Adrenal gland (tissue), 9 donors: ENCODE measurements at regions not wholly inside any gene's neighbourhood (a gene's known extent, or its start where the extent isn't known, plus 50 kb on each side); places are given as distances from the start of the nearest gene placed in this dataset.

Experiments
- DNase-seq, 7 donors: peaks; one replicate each; pipeline ENCODE4 v3.0.0-alpha.2; 2019 to 2020
- H3K27ac ChIP-seq, 5 donors: fragments of 200-600 bp; sonication (generic) in 4 of 5; 1 replicate in 3 of 5; 2 replicates in 2 of 5; pipeline versions ENCODE4 v1.5.1 to v1.8.0; 2016 to 2020; ENCODE audit warnings: mild to moderate bottlenecking in 1 of 5
- H3K27me3 ChIP-seq: fragments of 200-600 bp; 2 replicates; pipeline ENCODE4 v1.8.0; 2021
- H3K36me3 ChIP-seq, 2 donors: fragments of 200-600 bp; replicated peaks in 1 of 2; 1 replicate in 1 of 2; 2 replicates in 1 of 2; pipeline versions ENCODE4 v1.5.1 to v1.8.0; 2018 to 2022
- H3K4me1 ChIP-seq, 2 donors: fragments of 200-600 bp; replicated peaks in 1 of 2; 1 replicate in 1 of 2; 2 replicates in 1 of 2; pipeline versions ENCODE4 v1.5.1 to v1.8.0; 2018 to 2021
- H3K4me3 ChIP-seq, 4 donors: fragments of 200-600 bp; sonication (generic) in 3 of 4; one replicate each; pipeline ENCODE4 v1.5.1; 2016 to 2018
- H3K9me3 ChIP-seq, 3 donors: fragments of 200-600 bp; sonication (generic) in 1 of 3; replicated peaks in 1 of 3; 1 replicate in 2 of 3; 2 replicates in 1 of 3; pipeline versions ENCODE4 v1.5.1 to v1.8.0; 2016 to 2021
- POLR2A ChIP-seq, 2 donors: fragments of 450-650 bp; IDR thresholded peaks; one replicate each; pipeline ENCODE4 v1.6.1; 2017; ENCODE audit warnings: antibody characterized with exemption in 2 of 2, mild to moderate bottlenecking in 2 of 2, moderate library complexity in 1 of 2
- WGBS, 4 donors: extraction: QIAGEN DNeasy Blood & Tissue Kit in 2 of 4; methylation state at CpG; one replicate each; pipeline versions ENCODE4 v1.1.5 to v1.1.7; 2013 to 2017; 5-methylcytosine and 5-hydroxymethylcytosine counted together
- intact Hi-C, 2 donors: fragments of 100-400 bp; cut with DNase I; formaldehyde crosslinking; loops; one replicate each; pipeline versions ENCODE4 v1.14.1 to v1.15.0; 2022 to 2023
- TF ChIP-seq, protein P1 (sequence below), 6 experiments: fragments of 450-650 bp in 4 of 6; fragments of 200-600 bp in 2 of 6; sonication (generic) in 1 of 6; IDR thresholded peaks; 1 replicate in 5 of 6; 2 replicates in 1 of 6; pipeline versions ENCODE4 v1.5.1 to v1.8.0; 2016 to 2021; ENCODE audit warnings: antibody characterized with exemption in 6 of 6, mild to moderate bottlenecking in 2 of 6, moderate library complexity in 1 of 6
- donor health status: healthy with polysubstance abuse.
- donor health status: Bipolar disorder and iron deficiency.
- donor health status: DM: yes; HTN: yes; CAD: no.
- donor health status: DM: no; HTN: no; CAD: no.
- donor health status: DM: no; HTN: no; CAD: no.

DNA sequence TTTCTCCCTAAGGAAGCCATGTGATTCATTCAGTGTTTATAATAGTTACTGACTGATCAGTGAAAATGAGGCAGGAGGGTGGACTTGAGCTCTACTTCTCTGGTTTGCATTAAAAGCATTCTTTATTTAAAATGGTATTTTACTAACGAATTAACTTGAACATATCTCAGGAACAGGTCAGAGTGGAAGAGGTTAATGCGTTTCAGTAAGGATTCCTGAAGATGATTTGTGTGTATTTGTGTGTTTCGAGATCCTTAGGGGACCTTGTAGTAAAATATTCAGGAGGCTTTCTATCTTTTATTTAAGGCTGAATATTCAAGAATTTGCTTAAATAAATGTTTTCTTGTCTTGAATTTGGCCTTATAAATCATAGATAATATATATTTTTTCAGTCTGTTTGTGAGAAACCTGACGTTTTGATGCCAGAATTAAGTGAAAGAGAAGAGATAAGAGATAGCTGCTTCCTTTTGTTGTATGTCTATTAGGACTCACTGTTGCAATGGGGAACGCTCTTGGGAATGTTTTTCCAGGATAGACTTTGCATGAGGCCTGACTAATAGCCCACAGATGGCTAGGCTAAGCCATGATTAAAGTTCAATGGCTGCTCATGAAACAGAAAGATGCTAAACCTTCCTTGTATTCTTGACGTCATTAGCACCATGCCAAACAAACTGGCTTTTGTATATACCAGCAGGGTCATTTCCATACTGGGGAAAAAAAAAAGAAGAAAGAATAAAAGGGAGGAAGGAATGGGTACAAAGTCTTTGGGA, 93.8 kb upstream of the MTPN start:
- H3K36me3 ChIP-seq: no peaks in the 10 kb centered on the region
- WGBS, 4 donors: 52 to 59% (median 59%) methylated on average over 6 of the region's 6 CpGs
- no peak for DNase-seq
- intact Hi-C loops: no loop called here
- H3K27me3 ChIP-seq: no peaks in the 10 kb centered on the region
- no peaks in the 10 kb centered on the region for H3K9me3 ChIP-seq
- no peak overlapping the region for H3K4me3 ChIP-seq
- TF ChIP-seq, protein P1, sequence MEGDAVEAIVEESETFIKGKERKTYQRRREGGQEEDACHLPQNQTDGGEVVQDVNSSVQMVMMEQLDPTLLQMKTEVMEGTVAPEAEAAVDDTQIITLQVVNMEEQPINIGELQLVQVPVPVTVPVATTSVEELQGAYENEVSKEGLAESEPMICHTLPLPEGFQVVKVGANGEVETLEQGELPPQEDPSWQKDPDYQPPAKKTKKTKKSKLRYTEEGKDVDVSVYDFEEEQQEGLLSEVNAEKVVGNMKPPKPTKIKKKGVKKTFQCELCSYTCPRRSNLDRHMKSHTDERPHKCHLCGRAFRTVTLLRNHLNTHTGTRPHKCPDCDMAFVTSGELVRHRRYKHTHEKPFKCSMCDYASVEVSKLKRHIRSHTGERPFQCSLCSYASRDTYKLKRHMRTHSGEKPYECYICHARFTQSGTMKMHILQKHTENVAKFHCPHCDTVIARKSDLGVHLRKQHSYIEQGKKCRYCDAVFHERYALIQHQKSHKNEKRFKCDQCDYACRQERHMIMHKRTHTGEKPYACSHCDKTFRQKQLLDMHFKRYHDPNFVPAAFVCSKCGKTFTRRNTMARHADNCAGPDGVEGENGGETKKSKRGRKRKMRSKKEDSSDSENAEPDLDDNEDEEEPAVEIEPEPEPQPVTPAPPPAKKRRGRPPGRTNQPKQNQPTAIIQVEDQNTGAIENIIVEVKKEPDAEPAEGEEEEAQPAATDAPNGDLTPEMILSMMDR (IDR thresholded peaks at IDR 0.05): no peak
- no peak overlapping the region for H3K27ac ChIP-seq
- no peaks in the 10 kb centered on the region for H3K4me1 ChIP-seq

DNA sequence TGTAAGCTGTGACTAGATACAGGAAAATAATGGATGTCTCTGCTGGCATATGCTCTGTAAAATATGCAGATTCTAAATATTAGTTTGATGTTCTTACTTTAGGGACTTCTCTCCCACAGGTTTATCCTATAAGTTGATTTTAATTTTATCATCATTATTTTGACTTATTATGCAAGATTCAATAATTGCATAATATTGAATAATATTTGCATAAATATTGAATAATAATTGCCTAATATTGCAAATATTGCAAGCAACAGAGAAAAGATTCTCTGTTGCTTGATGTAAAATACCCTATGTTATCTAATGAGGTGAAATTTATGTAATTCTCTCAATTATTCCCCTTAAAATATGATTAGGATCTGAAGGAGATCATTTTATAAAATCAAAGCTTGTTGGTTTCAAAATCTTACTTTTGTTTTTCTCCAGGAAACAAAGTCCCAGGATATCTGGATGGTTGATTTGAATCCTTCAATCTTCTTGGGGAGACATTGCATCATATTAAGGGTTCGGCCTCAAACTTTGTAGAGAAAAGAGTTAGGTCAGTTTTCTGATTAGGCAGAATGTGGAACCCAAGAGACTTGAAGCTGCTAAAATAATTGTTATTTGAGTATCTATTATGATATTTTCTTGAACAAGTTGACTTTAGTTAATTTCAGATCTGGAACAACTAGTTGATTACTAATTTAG, 92.8 kb upstream of the MTPN start:
- no peak overlapping the region for H3K27ac ChIP-seq
- no peaks in the 10 kb centered on the region for H3K9me3 ChIP-seq
- H3K4me1 ChIP-seq: no peaks in the 10 kb centered on the region
- H3K4me3 ChIP-seq: no peak overlapping the region
- DNase-seq: no peak
- TF ChIP-seq, protein P1 (IDR thresholded peaks at IDR 0.05): no peak
- intact Hi-C loops: no loop called here
- no peaks in the 10 kb centered on the region for H3K27me3 ChIP-seq
- WGBS, 4 donors: 57 to 100% (median 94%) methylated on average over 1 of the region's 1 CpG
- no peaks in the 10 kb centered on the region for H3K36me3 ChIP-seq

DNA sequence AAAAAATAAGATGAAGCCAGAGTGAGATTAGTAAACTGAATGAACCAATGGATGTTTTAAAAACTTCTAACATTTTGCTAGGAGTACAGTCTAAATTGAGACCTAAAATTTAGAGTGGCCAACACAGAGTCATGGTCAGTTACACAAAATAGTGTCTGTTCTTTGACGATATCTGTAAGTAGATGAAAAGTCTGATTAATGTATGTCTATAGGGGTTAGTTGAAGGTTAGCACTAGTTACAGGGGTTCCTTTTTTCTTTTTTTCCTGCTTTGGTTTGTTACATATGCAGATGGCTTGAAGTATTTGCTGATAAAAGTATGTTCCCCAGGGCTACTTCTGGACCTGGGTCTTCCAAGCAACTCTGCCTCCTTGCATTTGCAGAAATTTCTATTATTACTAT, 90.1 kb upstream of the MTPN start:
- H3K36me3 ChIP-seq: no peaks in the 10 kb centered on the region
- 67 to 77% (median 71%) methylated on average over 1 of the region's 1 CpG for WGBS, 4 donors
- H3K9me3 ChIP-seq: no peaks in the 10 kb centered on the region
- TF ChIP-seq, protein P1 (IDR thresholded peaks at IDR 0.05): no peak
- no peak for TF ChIP-seq POLR2A (IDR thresholded peaks at IDR 0.05)
- no peak overlapping the region for H3K27ac ChIP-seq
- intact Hi-C loops: no loop called here
- no peaks in the 10 kb centered on the region for H3K27me3 ChIP-seq
- no peak for DNase-seq
- no peak overlapping the region for H3K4me3 ChIP-seq
- H3K4me1 ChIP-seq: no peaks in the 10 kb centered on the region

DNA sequence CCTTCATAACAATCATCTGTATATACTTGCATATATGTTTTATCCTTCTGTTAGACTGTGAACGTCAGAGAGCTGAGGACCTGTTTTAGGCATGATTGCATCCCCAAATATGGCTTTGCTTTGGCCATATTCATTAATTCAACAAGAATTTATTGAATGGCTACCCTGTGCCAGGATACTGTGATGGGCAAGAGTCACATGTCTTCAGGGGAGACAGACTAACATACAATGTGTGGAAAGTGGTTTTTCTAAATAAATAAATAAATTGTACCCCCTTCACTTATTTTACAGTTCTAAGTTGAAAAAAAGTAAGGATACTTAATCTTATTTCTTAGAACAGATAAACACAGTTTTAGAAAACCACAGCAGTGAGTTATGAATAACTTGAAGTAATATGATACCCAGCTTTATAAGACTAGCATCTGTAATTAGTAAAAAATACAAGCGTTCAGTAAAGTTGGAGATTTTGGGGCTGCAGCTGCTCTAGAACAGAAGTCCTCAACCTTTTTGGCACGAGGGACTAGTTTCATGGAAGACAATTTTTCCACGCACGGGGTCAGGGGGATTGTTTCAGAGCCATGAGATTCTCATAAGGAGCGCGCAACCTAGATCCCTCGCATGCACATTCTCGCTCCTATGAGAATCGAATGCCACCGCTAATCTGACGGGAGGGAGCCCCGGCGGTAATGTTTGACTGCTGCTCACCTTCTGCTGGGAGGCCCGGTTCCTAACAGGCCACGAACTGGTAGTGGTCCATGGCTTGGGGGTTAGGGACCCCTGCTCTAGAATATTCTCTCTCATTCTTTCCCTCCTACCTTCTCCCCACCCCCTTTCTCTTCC, 89.4 kb upstream of the MTPN start:
- Histone ChIP-seq H3K36me3 (no peaks in the 10 kb centered on the region), H3K9me3 (no peaks in the 10 kb centered on the region), H3K27ac (no peak overlapping the region), H3K4me1 (no peaks in the 10 kb centered on the region), H3K4me3 (no peak overlapping the region), H3K27me3 (no peaks in the 10 kb centered on the region)
- DNase-seq: no peak
- WGBS, 4 donors: 92 to 97% (median 96%) methylated on average over 16 of the region's 16 CpGs
- intact Hi-C loops: no loop called here
- TF ChIP-seq, protein P1 (IDR thresholded peaks at IDR 0.05): no peak
- no peak for TF ChIP-seq POLR2A (IDR thresholded peaks at IDR 0.05)
